ENCODE measurements at regions not wholly inside any gene's neighbourhood (a gene's known extent, or its start where the extent isn't known, plus 50 kb on each side); places are given as distances from the start of the nearest gene placed in this dataset.

- no peak overlapping the region for H2AFZ ChIP-seq (ENCODE audit: low read length)
- no peaks in the 10 kb centered on the region for H4K20me1 ChIP-seq (ENCODE audit: control insufficient read depth, extremely low read depth, insufficient read depth, low read length)
- H3K4me2 ChIP-seq (ENCODE audit: extremely low read depth, insufficient read depth, low read length) = no peak overlapping the region
- H3K9me3 ChIP-seq (ENCODE audit: control insufficient read depth, insufficient read depth, low read depth, low read length) = no peaks in the 10 kb centered on the region
- TF ChIP-seq EZH2 (IDR thresholded peaks at IDR 0.05; ENCODE audit: low read length, missing control alignments) = no peak
- no peak for TF ChIP-seq CTCF (conservative IDR thresholded peaks at IDR 0.05 in 1 of 2, IDR thresholded peaks at IDR 0.05 in 1 of 2; ENCODE audit: low read depth in 1 of 2, low read length in 2 of 2)
- no peaks in the 10 kb centered on the region for H3K79me2 ChIP-seq (ENCODE audit: control insufficient read depth, insufficient read depth, low read length)
- no peak overlapping the region for H3K4me3 ChIP-seq (replicated peaks in 1 of 4; ENCODE audit: control extremely low read depth in 1 of 4, insufficient read depth in 1 of 4, low read depth in 3 of 4, low read length in 4 of 4)
- no peak overlapping the region for H3K27ac ChIP-seq (ENCODE audit: insufficient read depth, low read length)
- no peak overlapping the region for H3K9ac ChIP-seq (ENCODE audit: insufficient read depth, low read length)
- no peaks in the 10 kb centered on the region for H3K4me1 ChIP-seq (ENCODE audit: control insufficient read depth, extremely low read depth, insufficient read depth, low read length)
- no peaks in the 10 kb centered on the region for H3K36me3 ChIP-seq (ENCODE audit: control insufficient read depth, insufficient read depth, low read length)
- DNase-seq (ENCODE audit: low read depth in 2 of 2) = no peak
- H3K27me3 ChIP-seq (ENCODE audit: control insufficient read depth, insufficient read depth, low read length) = no peaks in the 10 kb centered on the region
These were observed 465.4 kb upstream of the PSMD7 start for GRCh38 chr16:73831220-73831619.

GRCh38 chr16:73823205-73823849 is 473.3 kb upstream of the PSMD7 start:
- H2AFZ ChIP-seq (ENCODE audit: low read length) = no peak overlapping the region
- no peaks in the 10 kb centered on the region for H4K20me1 ChIP-seq (ENCODE audit: control insufficient read depth, extremely low read depth, insufficient read depth, low read length)
- no peak overlapping the region for H3K27ac ChIP-seq (ENCODE audit: insufficient read depth, low read length)
- H3K4me2 ChIP-seq (ENCODE audit: extremely low read depth, insufficient read depth, low read length) = no peak overlapping the region
- H3K9ac ChIP-seq (ENCODE audit: insufficient read depth, low read length) = no peak overlapping the region
- H3K4me3 ChIP-seq (replicated peaks in 1 of 4; ENCODE audit: control extremely low read depth in 1 of 4, insufficient read depth in 1 of 4, low read depth in 3 of 4, low read length in 4 of 4) = no peak overlapping the region
- H3K27me3 ChIP-seq (ENCODE audit: control insufficient read depth, insufficient read depth, low read length) = no peaks in the 10 kb centered on the region
- TF ChIP-seq EZH2 (IDR thresholded peaks at IDR 0.05; ENCODE audit: low read length, missing control alignments) (no peak), CTCF (conservative IDR thresholded peaks at IDR 0.05 in 1 of 2, IDR thresholded peaks at IDR 0.05 in 1 of 2; ENCODE audit: low read depth in 1 of 2, low read length in 2 of 2) (no peak)
- H3K36me3 ChIP-seq (ENCODE audit: control insufficient read depth, insufficient read depth, low read length) = no peaks in the 10 kb centered on the region
- H3K79me2 ChIP-seq (ENCODE audit: control insufficient read depth, insufficient read depth, low read length) = no peaks in the 10 kb centered on the region
- DNase-seq (ENCODE audit: low read depth in 2 of 2) = no peak
- H3K4me1 ChIP-seq (ENCODE audit: control insufficient read depth, extremely low read depth, insufficient read depth, low read length) = no peaks in the 10 kb centered on the region
- no peaks in the 10 kb centered on the region for H3K9me3 ChIP-seq (ENCODE audit: control insufficient read depth, insufficient read depth, low read depth, low read length)

- no peak overlapping the region for H3K27ac ChIP-seq (ENCODE audit: insufficient read depth, low read length)
- DNase-seq (ENCODE audit: low read depth in 2 of 2) = no peak
- no peak overlapping the region for H3K4me2 ChIP-seq (ENCODE audit: extremely low read depth, insufficient read depth, low read length)
- H3K27me3 ChIP-seq (ENCODE audit: control insufficient read depth, insufficient read depth, low read length) = no peaks in the 10 kb centered on the region
- H3K9ac ChIP-seq (ENCODE audit: insufficient read depth, low read length) = no peak overlapping the region
- TF ChIP-seq CTCF (conservative IDR thresholded peaks at IDR 0.05 in 1 of 2, IDR thresholded peaks at IDR 0.05 in 1 of 2; ENCODE audit: low read depth in 1 of 2, low read length in 2 of 2) = no peak
- TF ChIP-seq EZH2 (IDR thresholded peaks at IDR 0.05; ENCODE audit: low read length, missing control alignments) = no peak
- H3K79me2 ChIP-seq (ENCODE audit: control insufficient read depth, insufficient read depth, low read length) = no peaks in the 10 kb centered on the region
- H3K36me3 ChIP-seq (ENCODE audit: control insufficient read depth, insufficient read depth, low read length) = no peaks in the 10 kb centered on the region
- no peaks in the 10 kb centered on the region for H3K4me1 ChIP-seq (ENCODE audit: control insufficient read depth, extremely low read depth, insufficient read depth, low read length)
- no peak overlapping the region for H3K4me3 ChIP-seq (replicated peaks in 1 of 4; ENCODE audit: control extremely low read depth in 1 of 4, insufficient read depth in 1 of 4, low read depth in 3 of 4, low read length in 4 of 4)
- no peaks in the 10 kb centered on the region for H4K20me1 ChIP-seq (ENCODE audit: control insufficient read depth, extremely low read depth, insufficient read depth, low read length)
- no peaks in the 10 kb centered on the region for H3K9me3 ChIP-seq (ENCODE audit: control insufficient read depth, insufficient read depth, low read depth, low read length)
- H2AFZ ChIP-seq (ENCODE audit: low read length) = no peak overlapping the region
These were observed 478.9 kb upstream of the PSMD7 start for GRCh38 chr16:73817526-73818324.

All from fibroblast of lung (primary cell).